ENCODE measurements at regions not wholly inside any gene's neighbourhood (a gene's known extent, or its start where the extent isn't known, plus 50 kb on each side); places are given as distances from the start of the nearest gene placed in this dataset.
"Not testable (repeated sequence)": the region's sequence is repeated elsewhere in the genome, so short reads cannot be mapped to it uniquely, and the experiment has no call there.

GRCh38 chr9:96062031-96062430, 186.5 kb downstream of the ERCC6L2 start:
- DNase-seq: no peak

GRCh38 chr9:96061293-96061987, 185.9 kb downstream of the ERCC6L2 start:
- peak; percentile 61 for DNase-seq

- DNase-seq: no peak
Measured at GRCh38 chr9:96058218-96058617, 182.7 kb downstream of the ERCC6L2 start.

- no peak for DNase-seq
Measured at GRCh38 chr9:96057155-96057554, 181.7 kb downstream of the ERCC6L2 start.

GRCh38 chr9:96056226-96056625, 180.7 kb downstream of the ERCC6L2 start:
- DNase-seq: no peak

- not testable (repeated sequence) for DNase-seq
Measured at GRCh38 chr9:96054248-96054647, 178.8 kb downstream of the ERCC6L2 start.

GRCh38 chr9:96052686-96053085, 177.2 kb downstream of the ERCC6L2 start:
- no peak for DNase-seq

GRCh38 chr9:96051423-96051822, 175.9 kb downstream of the ERCC6L2 start:
- no peak for DNase-seq

GRCh38 chr9:96050861-96051155, 175.3 kb downstream of the ERCC6L2 start:
- no peak for DNase-seq

- no peak for DNase-seq
Measured at GRCh38 chr9:96050048-96050860, 174.8 kb downstream of the ERCC6L2 start.

- no peak for DNase-seq
Measured at GRCh38 chr9:96048956-96049831, 173.7 kb downstream of the ERCC6L2 start.

GRCh38 chr9:96048104-96048955, 172.8 kb downstream of the ERCC6L2 start:
- no peak for DNase-seq

GRCh38 chr9:96047741-96048103, 172.2 kb downstream of the ERCC6L2 start:
- DNase-seq: no peak

- DNase-seq: no peak
Measured at GRCh38 chr9:96047116-96047639, 171.7 kb downstream of the ERCC6L2 start.

GRCh38 chr9:96045811-96046210, 170.3 kb downstream of the ERCC6L2 start:
- DNase-seq: no peak

GRCh38 chr9:96044401-96044800, 168.9 kb downstream of the ERCC6L2 start:
- no peak for DNase-seq

- DNase-seq: no peak
Measured at GRCh38 chr9:96040591-96041461, 165.3 kb downstream of the ERCC6L2 start.

- no peak for DNase-seq
Measured at GRCh38 chr9:96038914-96039313, 163.4 kb downstream of the ERCC6L2 start.

- DNase-seq: no peak
Measured at GRCh38 chr9:96038271-96038670, 162.8 kb downstream of the ERCC6L2 start.

- no peak for DNase-seq
Measured at GRCh38 chr9:96034553-96035122, 159.1 kb downstream of the ERCC6L2 start.

GRCh38 chr9:96033896-96034295, 158.4 kb downstream of the ERCC6L2 start:
- no peak for DNase-seq

All from CD4-positive, alpha-beta T cell treated with Interleukin-17A for 4 hours (primary cell).